ENCODE measurements at regions not wholly inside any gene's neighbourhood (a gene's known extent, or its start where the extent isn't known, plus 50 kb on each side); places are given as distances from the start of the nearest gene placed in this dataset.
"Not testable (repeated sequence)": the region's sequence is repeated elsewhere in the genome, so short reads cannot be mapped to it uniquely, and the experiment has no call there.

- no peak for TF ChIP-seq CTCF (IDR thresholded peaks at IDR 0.05; ENCODE audit: low read depth, low read length)
- DNase-seq = no peak
- Histone ChIP-seq H3K27ac (no peak overlapping the region), H3K4me3 (ENCODE audit: low read depth, low read length) (no peak overlapping the region), H3K27me3 (ENCODE audit: insufficient read depth, low read depth, severe bottlenecking) (no peaks in the 10 kb centered on the region), H3K36me3 (no peaks in the 10 kb centered on the region), H3K9me3 (ENCODE audit: severe bottlenecking) (no peaks in the 10 kb centered on the region)
These were observed 115.2 kb upstream of the RAB18 start for GRCh38 chr10:27388761-27389399.

- no peak overlapping the region for H3K4me3 ChIP-seq (ENCODE audit: low read depth, low read length)
- no peak for DNase-seq
- no peaks in the 10 kb centered on the region for H3K36me3 ChIP-seq
- H3K27ac ChIP-seq = no peak overlapping the region
- no peaks in the 10 kb centered on the region for H3K27me3 ChIP-seq (ENCODE audit: insufficient read depth, low read depth, severe bottlenecking)
- no peak for TF ChIP-seq CTCF (IDR thresholded peaks at IDR 0.05; ENCODE audit: low read depth, low read length)
- no peaks in the 10 kb centered on the region for H3K9me3 ChIP-seq (ENCODE audit: severe bottlenecking)
These were observed 120.2 kb upstream of the RAB18 start for GRCh38 chr10:27383595-27384542.

GRCh38 chr10:27382176-27382575, 121.9 kb upstream of the RAB18 start:
- no peak overlapping the region for H3K4me3 ChIP-seq (ENCODE audit: low read depth, low read length)
- H3K27ac ChIP-seq = no peak overlapping the region
- no peak for DNase-seq
- H3K9me3 ChIP-seq (ENCODE audit: severe bottlenecking) = no peaks in the 10 kb centered on the region
- H3K36me3 ChIP-seq = no peaks in the 10 kb centered on the region
- no peak for TF ChIP-seq CTCF (IDR thresholded peaks at IDR 0.05; ENCODE audit: low read depth, low read length)
- no peaks in the 10 kb centered on the region for H3K27me3 ChIP-seq (ENCODE audit: insufficient read depth, low read depth, severe bottlenecking)

- TF ChIP-seq CTCF (IDR thresholded peaks at IDR 0.05; ENCODE audit: low read depth, low read length) = no peak
These were observed 123.2 kb upstream of the RAB18 start for GRCh38 chr10:27380929-27381358.

GRCh38 chr10:27379041-27379440, 125.1 kb upstream of the RAB18 start:
- H3K27ac ChIP-seq; H3K27me3 ChIP-seq (ENCODE audit: insufficient read depth, low read depth, severe bottlenecking); H3K4me3 ChIP-seq (ENCODE audit: low read depth, low read length); DNase-seq; H3K36me3 ChIP-seq; H3K9me3 ChIP-seq (ENCODE audit: severe bottlenecking): not testable (repeated sequence)

More at GRCh38 chr10:27380929-27381358, 123.2 kb upstream of the RAB18 start:
- Histone ChIP-seq H3K4me3 (ENCODE audit: low read depth, low read length) (no peak overlapping the region), H3K27ac (no peak overlapping the region), H3K9me3 (ENCODE audit: severe bottlenecking) (no peaks in the 10 kb centered on the region), H3K36me3 (no peaks in the 10 kb centered on the region), H3K27me3 (ENCODE audit: insufficient read depth, low read depth, severe bottlenecking) (no peaks in the 10 kb centered on the region)
- DNase-seq = no peak

GRCh38 chr10:27373566-27374160, 130.4 kb upstream of the RAB18 start:
- no peak for DNase-seq
- Histone ChIP-seq H3K27me3 (ENCODE audit: insufficient read depth, low read depth, severe bottlenecking) (no peaks in the 10 kb centered on the region), H3K4me3 (ENCODE audit: low read depth, low read length) (no peak overlapping the region), H3K27ac (no peak overlapping the region), H3K9me3 (ENCODE audit: severe bottlenecking) (no peaks in the 10 kb centered on the region), H3K36me3 (no peaks in the 10 kb centered on the region)
- TF ChIP-seq CTCF (IDR thresholded peaks at IDR 0.05; ENCODE audit: low read depth, low read length) = no peak
